ENCODE measurements at regions not wholly inside any gene's neighbourhood (a gene's known extent, or its start where the extent isn't known, plus 50 kb on each side); places are given as distances from the start of the nearest gene placed in this dataset.

DNA sequence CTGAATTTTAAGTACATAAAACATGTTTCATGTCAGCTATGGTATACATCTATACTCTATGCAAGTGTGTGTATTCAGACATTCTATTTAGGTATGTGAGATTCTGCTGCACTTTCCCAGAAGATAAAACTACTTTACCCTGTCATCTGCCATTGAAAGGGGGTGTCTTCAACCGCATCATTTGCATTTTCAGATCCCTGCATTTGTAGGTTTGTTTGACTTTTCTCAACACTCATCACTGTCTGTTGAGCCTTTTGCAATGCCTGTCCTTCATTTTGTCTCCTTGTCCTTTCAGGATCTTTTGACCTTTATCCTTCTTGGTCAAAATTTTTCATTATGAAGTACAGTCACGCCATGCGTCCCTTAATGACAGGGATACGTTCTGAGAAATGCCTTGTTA, 103.5 kb downstream of the TMA16 start:
- Mint-ChIP-seq H3K36me3 (no peaks in the 10 kb centered on the region), H3K4me1 (peaks cover 11% of the 10 kb centered on the region), H3K4me3 (no peak overlapping the region), H3K27me3 (ENCODE audit: low read depth) (no peaks in the 10 kb centered on the region), H3K27ac (no peak overlapping the region), H3K9me3 (no peaks in the 10 kb centered on the region)
- ATAC-seq (no peak), DNase-seq (ENCODE audit: low spot score) (no peak)
- CTCF ChIA-PET = no interaction called here
- TF ChIP-seq ESRRA (CRISPR knock-in tag; IDR thresholded peaks at IDR 0.05; ENCODE audit: borderline replicate concordance) (no peak), CBFB (CRISPR knock-in tag; IDR thresholded peaks at IDR 0.05; ENCODE audit: low read depth) (no peak), CREB1 (CRISPR knock-in tag; IDR thresholded peaks at IDR 0.05) (no peak)
- TF ChIP-seq, protein P1, sequence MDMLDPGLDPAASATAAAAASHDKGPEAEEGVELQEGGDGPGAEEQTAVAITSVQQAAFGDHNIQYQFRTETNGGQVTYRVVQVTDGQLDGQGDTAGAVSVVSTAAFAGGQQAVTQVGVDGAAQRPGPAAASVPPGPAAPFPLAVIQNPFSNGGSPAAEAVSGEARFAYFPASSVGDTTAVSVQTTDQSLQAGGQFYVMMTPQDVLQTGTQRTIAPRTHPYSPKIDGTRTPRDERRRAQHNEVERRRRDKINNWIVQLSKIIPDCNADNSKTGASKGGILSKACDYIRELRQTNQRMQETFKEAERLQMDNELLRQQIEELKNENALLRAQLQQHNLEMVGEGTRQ (CRISPR knock-in tag; IDR thresholded peaks at IDR 0.05) = no peak
- TF ChIP-seq, protein P2, sequence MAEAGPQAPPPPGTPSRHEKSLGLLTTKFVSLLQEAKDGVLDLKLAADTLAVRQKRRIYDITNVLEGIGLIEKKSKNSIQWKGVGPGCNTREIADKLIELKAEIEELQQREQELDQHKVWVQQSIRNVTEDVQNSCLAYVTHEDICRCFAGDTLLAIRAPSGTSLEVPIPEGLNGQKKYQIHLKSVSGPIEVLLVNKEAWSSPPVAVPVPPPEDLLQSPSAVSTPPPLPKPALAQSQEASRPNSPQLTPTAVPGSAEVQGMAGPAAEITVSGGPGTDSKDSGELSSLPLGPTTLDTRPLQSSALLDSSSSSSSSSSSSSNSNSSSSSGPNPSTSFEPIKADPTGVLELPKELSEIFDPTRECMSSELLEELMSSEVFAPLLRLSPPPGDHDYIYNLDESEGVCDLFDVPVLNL (CRISPR knock-in tag; IDR thresholded peaks at IDR 0.05; ENCODE audit: borderline replicate concordance, low read depth) = no peak
- POLR2A ChIA-PET = no interaction called here

DNA sequence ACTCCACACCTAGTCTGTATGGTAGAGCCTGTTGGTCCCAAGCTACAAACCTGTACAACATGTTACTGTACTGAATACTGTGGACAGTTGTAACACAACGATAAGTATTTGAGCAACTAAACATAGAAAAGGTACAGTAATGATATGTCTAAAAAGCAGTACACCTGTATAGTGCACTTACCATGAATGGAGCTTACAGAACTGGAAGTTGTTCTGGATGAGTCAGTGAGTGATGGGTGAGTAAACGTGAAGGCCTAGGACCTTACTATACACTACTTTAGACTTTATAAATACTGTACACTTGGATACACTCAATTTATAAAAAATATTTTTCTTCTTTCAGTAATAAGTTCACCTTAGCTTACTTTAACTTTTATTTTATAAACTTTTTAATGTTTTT, 104.0 kb downstream of the TMA16 start:
- peaks cover 11% of the 10 kb centered on the region for H3K4me1 Mint-ChIP-seq
- TF ChIP-seq, protein P3, sequence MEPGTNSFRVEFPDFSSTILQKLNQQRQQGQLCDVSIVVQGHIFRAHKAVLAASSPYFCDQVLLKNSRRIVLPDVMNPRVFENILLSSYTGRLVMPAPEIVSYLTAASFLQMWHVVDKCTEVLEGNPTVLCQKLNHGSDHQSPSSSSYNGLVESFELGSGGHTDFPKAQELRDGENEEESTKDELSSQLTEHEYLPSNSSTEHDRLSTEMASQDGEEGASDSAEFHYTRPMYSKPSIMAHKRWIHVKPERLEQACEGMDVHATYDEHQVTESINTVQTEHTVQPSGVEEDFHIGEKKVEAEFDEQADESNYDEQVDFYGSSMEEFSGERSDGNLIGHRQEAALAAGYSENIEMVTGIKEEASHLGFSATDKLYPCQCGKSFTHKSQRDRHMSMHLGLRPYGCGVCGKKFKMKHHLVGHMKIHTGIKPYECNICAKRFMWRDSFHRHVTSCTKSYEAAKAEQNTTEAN (CRISPR knock-in tag; IDR thresholded peaks at IDR 0.05) = no peak
- no peak for TF ChIP-seq FOXP1 (CRISPR knock-in tag; IDR thresholded peaks at IDR 0.05; ENCODE audit: borderline replicate concordance)
- TF ChIP-seq, protein P4, sequence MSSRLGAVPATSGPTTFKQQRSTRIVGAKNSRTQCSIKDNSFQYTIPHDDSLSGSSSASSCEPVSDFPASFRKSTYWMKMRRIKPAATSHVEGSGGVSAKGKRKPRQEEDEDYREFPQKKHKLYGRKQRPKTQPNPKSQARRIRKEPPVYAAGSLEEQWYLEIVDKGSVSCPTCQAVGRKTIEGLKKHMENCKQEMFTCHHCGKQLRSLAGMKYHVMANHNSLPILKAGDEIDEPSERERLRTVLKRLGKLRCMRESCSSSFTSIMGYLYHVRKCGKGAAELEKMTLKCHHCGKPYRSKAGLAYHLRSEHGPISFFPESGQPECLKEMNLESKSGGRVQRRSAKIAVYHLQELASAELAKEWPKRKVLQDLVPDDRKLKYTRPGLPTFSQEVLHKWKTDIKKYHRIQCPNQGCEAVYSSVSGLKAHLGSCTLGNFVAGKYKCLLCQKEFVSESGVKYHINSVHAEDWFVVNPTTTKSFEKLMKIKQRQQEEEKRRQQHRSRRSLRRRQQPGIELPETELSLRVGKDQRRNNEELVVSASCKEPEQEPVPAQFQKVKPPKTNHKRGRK (CRISPR knock-in tag; IDR thresholded peaks at IDR 0.05; ENCODE audit: borderline replicate concordance) = no peak
- TF ChIP-seq HMGA2 (CRISPR knock-in tag; IDR thresholded peaks at IDR 0.05) = no peak
- TF ChIP-seq ZNF232 (CRISPR knock-in tag; IDR thresholded peaks at IDR 0.05) = no peak
- no peak for TF ChIP-seq NFYB (CRISPR knock-in tag; conservative IDR thresholded peaks at IDR 0.05; ENCODE audit: low read depth)
- TF ChIP-seq IRF2 (CRISPR knock-in tag; IDR thresholded peaks at IDR 0.05; ENCODE audit: borderline replicate concordance, low read depth) = no peak
- TF ChIP-seq RORB (CRISPR knock-in tag; IDR thresholded peaks at IDR 0.05) = no peak

DNA sequence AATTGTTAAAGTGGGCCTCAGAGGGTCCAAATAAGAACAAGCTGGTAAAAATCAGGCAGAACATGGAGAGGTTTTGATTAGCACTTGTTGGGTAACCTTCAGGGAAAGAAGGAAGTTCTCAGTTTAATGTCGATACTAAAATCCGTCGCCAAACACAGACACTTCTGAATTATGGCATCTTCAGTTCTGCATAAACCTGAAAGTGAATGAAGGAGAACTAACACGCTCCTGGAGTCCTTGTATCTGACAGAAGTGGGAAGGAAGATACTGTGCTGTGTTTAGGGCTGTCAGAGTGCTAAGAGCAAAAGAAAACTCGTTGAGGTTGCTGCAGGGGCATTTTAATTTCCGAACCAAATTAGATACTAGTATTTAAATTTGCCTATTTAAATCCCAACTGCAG, 106.2 kb downstream of the TMA16 start:
- H3K9me3 Mint-ChIP-seq = no peaks in the 10 kb centered on the region

More for the DNA sequence above, 104.0 kb downstream of the TMA16 start:
- POLR2A ChIA-PET = no interaction called here
- CTCF ChIA-PET = no interaction called here
- ATAC-seq = no peak
- no peak overlapping the region for H3K4me3 Mint-ChIP-seq
- no peaks in the 10 kb centered on the region for H3K36me3 Mint-ChIP-seq
- DNase-seq (ENCODE audit: low spot score) = no peak
- no peak overlapping the region for H3K27ac Mint-ChIP-seq
- no peaks in the 10 kb centered on the region for H3K9me3 Mint-ChIP-seq
- H3K27me3 Mint-ChIP-seq (ENCODE audit: low read depth) = no peaks in the 10 kb centered on the region

More for the DNA sequence above, 106.2 kb downstream of the TMA16 start:
- peaks cover 11% of the 10 kb centered on the region for H3K4me1 Mint-ChIP-seq
- H3K27me3 Mint-ChIP-seq (ENCODE audit: low read depth) = no peaks in the 10 kb centered on the region; the same call in 1 of the 2 replicates
- POLR2A ChIA-PET = no interaction called here
- ATAC-seq (no peak), DNase-seq (ENCODE audit: low spot score) (no peak)
- TF ChIP-seq, protein P5, sequence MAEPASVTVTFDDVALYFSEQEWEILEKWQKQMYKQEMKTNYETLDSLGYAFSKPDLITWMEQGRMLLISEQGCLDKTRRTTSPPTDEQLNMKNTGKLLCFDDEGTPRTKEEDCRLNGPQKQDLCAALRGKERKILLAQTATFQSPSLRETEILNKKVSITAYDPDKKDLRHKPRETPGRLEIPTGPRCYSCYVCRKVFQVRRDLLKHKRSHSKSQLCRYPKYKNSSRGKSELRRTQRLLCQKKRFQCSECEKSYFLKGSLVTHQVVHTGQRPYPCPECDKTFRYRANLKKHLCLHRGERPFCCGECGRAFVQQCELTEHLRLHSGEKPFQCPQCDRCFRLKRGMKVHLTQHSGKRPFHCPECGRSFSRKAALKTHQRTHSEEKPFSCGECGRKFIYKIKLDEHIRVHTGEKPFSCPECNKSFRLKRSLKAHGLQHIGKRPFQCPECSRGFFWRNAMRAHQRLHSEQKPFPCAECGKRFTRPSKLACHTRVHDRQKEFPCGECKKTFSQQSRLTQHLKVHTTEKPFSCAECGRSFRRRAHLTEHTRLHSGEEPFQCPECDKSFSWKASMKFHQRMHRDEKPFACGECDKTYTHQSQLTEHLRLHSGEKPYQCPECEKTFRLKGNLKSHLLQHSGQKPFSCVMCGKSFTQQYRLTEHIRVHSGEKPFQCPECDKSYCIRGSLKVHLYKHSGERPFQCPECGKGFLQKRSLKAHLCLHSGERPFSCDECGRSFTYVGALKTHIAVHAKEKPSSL (CRISPR knock-in tag; conservative IDR thresholded peaks at IDR 0.05) = no peak
- no peak for TF ChIP-seq EMX1 (CRISPR knock-in tag; IDR thresholded peaks at IDR 0.05)
- TF ChIP-seq, protein P6, sequence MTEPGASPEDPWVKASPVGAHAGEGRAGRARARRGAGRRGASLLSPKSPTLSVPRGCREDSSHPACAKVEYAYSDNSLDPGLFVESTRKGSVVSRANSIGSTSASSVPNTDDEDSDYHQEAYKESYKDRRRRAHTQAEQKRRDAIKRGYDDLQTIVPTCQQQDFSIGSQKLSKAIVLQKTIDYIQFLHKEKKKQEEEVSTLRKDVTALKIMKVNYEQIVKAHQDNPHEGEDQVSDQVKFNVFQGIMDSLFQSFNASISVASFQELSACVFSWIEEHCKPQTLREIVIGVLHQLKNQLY (CRISPR knock-in tag; IDR thresholded peaks at IDR 0.05) = no peak
- TF ChIP-seq, protein P7, sequence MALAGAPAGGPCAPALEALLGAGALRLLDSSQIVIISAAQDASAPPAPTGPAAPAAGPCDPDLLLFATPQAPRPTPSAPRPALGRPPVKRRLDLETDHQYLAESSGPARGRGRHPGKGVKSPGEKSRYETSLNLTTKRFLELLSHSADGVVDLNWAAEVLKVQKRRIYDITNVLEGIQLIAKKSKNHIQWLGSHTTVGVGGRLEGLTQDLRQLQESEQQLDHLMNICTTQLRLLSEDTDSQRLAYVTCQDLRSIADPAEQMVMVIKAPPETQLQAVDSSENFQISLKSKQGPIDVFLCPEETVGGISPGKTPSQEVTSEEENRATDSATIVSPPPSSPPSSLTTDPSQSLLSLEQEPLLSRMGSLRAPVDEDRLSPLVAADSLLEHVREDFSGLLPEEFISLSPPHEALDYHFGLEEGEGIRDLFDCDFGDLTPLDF (CRISPR knock-in tag; IDR thresholded peaks at IDR 0.05) = no peak
- TF ChIP-seq, protein P8, sequence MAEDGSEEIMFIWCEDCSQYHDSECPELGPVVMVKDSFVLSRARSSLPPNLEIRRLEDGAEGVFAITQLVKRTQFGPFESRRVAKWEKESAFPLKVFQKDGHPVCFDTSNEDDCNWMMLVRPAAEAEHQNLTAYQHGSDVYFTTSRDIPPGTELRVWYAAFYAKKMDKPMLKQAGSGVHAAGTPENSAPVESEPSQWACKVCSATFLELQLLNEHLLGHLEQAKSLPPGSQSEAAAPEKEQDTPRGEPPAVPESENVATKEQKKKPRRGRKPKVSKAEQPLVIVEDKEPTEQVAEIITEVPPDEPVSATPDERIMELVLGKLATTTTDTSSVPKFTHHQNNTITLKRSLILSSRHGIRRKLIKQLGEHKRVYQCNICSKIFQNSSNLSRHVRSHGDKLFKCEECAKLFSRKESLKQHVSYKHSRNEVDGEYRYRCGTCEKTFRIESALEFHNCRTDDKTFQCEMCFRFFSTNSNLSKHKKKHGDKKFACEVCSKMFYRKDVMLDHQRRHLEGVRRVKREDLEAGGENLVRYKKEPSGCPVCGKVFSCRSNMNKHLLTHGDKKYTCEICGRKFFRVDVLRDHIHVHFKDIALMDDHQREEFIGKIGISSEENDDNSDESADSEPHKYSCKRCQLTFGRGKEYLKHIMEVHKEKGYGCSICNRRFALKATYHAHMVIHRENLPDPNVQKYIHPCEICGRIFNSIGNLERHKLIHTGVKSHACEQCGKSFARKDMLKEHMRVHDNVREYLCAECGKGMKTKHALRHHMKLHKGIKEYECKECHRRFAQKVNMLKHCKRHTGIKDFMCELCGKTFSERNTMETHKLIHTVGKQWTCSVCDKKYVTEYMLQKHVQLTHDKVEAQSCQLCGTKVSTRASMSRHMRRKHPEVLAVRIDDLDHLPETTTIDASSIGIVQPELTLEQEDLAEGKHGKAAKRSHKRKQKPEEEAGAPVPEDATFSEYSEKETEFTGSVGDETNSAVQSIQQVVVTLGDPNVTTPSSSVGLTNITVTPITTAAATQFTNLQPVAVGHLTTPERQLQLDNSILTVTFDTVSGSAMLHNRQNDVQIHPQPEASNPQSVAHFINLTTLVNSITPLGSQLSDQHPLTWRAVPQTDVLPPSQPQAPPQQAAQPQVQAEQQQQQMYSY (CRISPR knock-in tag; IDR thresholded peaks at IDR 0.05) = no peak
- no peak overlapping the region for H3K27ac Mint-ChIP-seq
- no peak overlapping the region for H3K4me3 Mint-ChIP-seq
- H3K36me3 Mint-ChIP-seq = no peaks in the 10 kb centered on the region
- CTCF ChIA-PET = no interaction called here

Data from WTC11 (cell line).